GM20000 (cell line): ENCODE measurements at regions not wholly inside any gene's neighbourhood (a gene's known extent, or its start where the extent isn't known, plus 50 kb on each side); places are given as distances from the start of the nearest gene placed in this dataset.

Experiments
- DNase-seq: peaks from one replicate; pipeline ENCODE4 v3.0.0; 2012; ENCODE audit warnings: low spot score
- CTCF ChIP-seq: IDR thresholded peaks from 2 replicates; pipeline ENCODE4 v1.5.1; 2012; ENCODE audit warnings: mild to moderate bottlenecking, control low read depth; ENCODE audit errors: extremely low read depth, missing control alignments

GRCh38 chrX:109934935-109935334 is 68.0 kb upstream of the TMEM164 start:
- TF ChIP-seq CTCF = no peak
- no peak for DNase-seq

DNA sequence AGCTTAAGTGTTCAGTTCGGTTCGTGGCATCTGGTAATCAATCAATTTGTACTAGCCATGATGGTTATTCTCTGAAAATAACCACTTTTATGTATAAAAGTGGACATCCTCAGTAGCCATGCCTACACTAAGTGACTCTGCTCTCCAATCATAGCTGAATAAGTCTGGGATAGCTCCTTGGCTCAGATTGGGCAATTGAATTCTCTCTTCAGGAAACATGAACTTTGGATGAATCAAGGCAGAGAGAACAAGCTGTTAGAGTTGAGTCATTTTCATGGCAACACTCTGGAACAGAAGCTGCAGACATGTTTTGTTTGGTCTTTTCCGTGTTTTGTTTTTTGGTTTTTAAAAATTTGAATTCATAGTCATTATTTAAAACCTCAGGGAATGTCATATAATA is 66.8 kb upstream of the TMEM164 start:
- DNase-seq = no peak

DNA sequence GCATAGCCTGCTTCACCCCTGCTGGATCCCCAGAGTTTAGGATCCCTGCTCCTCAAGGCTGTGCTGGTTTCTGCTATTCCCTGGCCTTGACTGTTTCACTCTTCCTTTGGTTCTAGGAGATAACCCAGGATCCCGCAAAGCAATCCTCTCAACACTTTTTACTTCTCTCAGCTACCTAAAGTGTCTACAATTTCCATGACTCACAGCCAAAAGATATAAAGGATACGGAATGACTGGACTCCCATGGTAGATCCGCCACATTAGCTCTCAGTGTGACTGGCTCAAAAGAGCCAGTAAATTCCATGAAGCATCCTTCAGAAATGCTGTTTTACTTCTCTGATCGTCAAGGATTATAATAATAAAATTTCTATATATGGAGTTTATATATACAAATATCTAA is 66.3 kb upstream of the TMEM164 start:
- DNase-seq = no peak
- TF ChIP-seq CTCF = no peak

More for the DNA sequence above, 66.8 kb upstream of the TMEM164 start:
- TF ChIP-seq CTCF = no peak

DNA sequence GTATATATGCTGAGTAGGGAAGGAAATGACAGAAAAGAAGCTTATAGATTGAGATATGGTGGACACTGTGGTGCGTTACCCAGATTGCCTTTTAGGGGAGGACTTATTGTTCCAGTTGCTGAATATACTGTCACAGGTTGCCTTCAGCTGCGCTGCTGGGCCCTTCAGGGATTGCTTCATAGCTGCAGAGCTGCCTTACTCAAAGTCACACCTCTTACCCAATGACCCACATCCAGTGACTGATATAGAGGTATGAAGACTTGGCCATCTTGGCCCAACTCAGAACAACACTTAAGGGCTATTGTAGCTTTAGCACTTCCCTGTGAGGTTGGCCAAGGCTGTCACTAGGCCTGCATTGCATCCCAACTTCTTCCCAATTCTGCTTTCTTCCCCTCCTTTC is 63.4 kb upstream of the TMEM164 start:
- no peak for TF ChIP-seq CTCF

GRCh38 chrX:109940411-109940810 is 62.5 kb upstream of the TMEM164 start:
- no peak for TF ChIP-seq CTCF
- no peak for DNase-seq

More for the DNA sequence above, 63.4 kb upstream of the TMEM164 start:
- no peak for DNase-seq

GRCh38 chrX:109943092-109943739 is 59.7 kb upstream of the TMEM164 start:
- no peak for TF ChIP-seq CTCF
- DNase-seq = no peak

- no peak for DNase-seq
- TF ChIP-seq CTCF = no peak
Measured at GRCh38 chrX:109943740-109944092, 59.2 kb upstream of the TMEM164 start.
